Body of pancreas (tissue), 4 donors: ENCODE measurements at regions not wholly inside any gene's neighbourhood (a gene's known extent, or its start where the extent isn't known, plus 50 kb on each side); places are given as distances from the start of the nearest gene placed in this dataset.

Experiments
- ATAC-seq: fragments of 150-250 bp; one replicate; pipeline ENCODE4 v1.9.1; 2016
- DNase-seq, 4 donors: peaks; one replicate each; pipeline ENCODE4 v3.0.0-alpha.2; 2019
- H3K27ac ChIP-seq, 4 donors: fragments of 200-600 bp; sonication (generic); 1 replicate in 3 of 4; 2 replicates in 1 of 4; pipeline versions ENCODE4 v1.5.1 to v1.6.1; 2016 to 2019; ENCODE audit warnings: mild to moderate bottlenecking in 1 of 4, mixed read lengths in 1 of 4, moderate library complexity in 1 of 4
- H3K27me3 ChIP-seq, 2 donors: fragments of 200-600 bp; sonication (generic); one replicate each; pipeline ENCODE4 v1.6.0; 2016; ENCODE audit warnings: mild to moderate bottlenecking in 1 of 2
- H3K36me3 ChIP-seq, 2 donors: fragments of 200-600 bp; sonication (generic); replicated peaks in 1 of 2; 2 replicates each; pipeline ENCODE4 v1.5.1; 2016; ENCODE audit warnings: low read depth in 2 of 2; ENCODE audit not compliant: insufficient read depth in 1 of 2
- H3K4me1 ChIP-seq: fragments of 200-600 bp; sonication (generic); one replicate; pipeline ENCODE4 v1.6.0; 2016
- H3K4me3 ChIP-seq, 2 donors: fragments of 200-600 bp; sonication (generic); 1 replicate in 1 of 2; 2 replicates in 1 of 2; pipeline ENCODE4 v1.5.1; 2016 to 2019
- H3K9me3 ChIP-seq, 3 donors: fragments of 200-600 bp; sonication (generic); 1 replicate in 2 of 3; 2 replicates in 1 of 3; pipeline ENCODE4 v1.5.1; 2016
- CTCF ChIP-seq, 7 experiments: fragments of 450-650 bp in 4 of 7; fragments of 200-600 bp in 3 of 7; sonication (generic) in 3 of 7; IDR thresholded peaks; one replicate each; pipeline ENCODE4 v1.5.1; 2016 to 2019; ENCODE audit warnings: antibody characterized with exemption in 7 of 7
- POLR2A ChIP-seq, 3 donors: fragments of 450-650 bp; IDR thresholded peaks; one replicate each; pipeline ENCODE4 v1.6.1; 2016; ENCODE audit warnings: antibody characterized with exemption in 3 of 3, mild to moderate bottlenecking in 2 of 3
- WGBS, 2 donors: methylation state at CpG; one replicate each; pipeline ENCODE4 v1.1.5; 2017; 5-methylcytosine and 5-hydroxymethylcytosine counted together
- intact Hi-C: fragments of 100-400 bp; cut with DNase I; formaldehyde crosslinking; loops from one replicate; pipeline ENCODE4 v1.15.1; 2023

GRCh38 chr20:7137395-7138151, 370.1 kb downstream of the BMP2 start:
- Histone ChIP-seq H3K9me3 (no peaks in the 10 kb centered on the region), H3K27ac (no peak overlapping the region), H3K27me3 (no peaks in the 10 kb centered on the region), H3K4me1 (no peaks in the 10 kb centered on the region), H3K4me3 (no peak overlapping the region), H3K36me3 (no peaks in the 10 kb centered on the region)
- DNase-seq (no peak), ATAC-seq (no peak)
- TF ChIP-seq POLR2A (IDR thresholded peaks at IDR 0.05) (no peak), CTCF (IDR thresholded peaks at IDR 0.05) (no peak)
- intact Hi-C loops = no loop called here
- 48 to 51% methylated on average over 4 of the region's 4 CpGs for WGBS, 2 donors

- DNase-seq = no peak
- Histone ChIP-seq H3K36me3 (no peaks in the 10 kb centered on the region), H3K27me3 (no peaks in the 10 kb centered on the region), H3K4me1 (no peaks in the 10 kb centered on the region), H3K4me3 (no peak overlapping the region), H3K9me3 (no peaks in the 10 kb centered on the region), H3K27ac (no peak overlapping the region)
- 24 to 38% methylated on average over 2 of the region's 2 CpGs for WGBS, 2 donors
- no peak for TF ChIP-seq POLR2A (IDR thresholded peaks at IDR 0.05)
- TF ChIP-seq CTCF (IDR thresholded peaks at IDR 0.05) = no peak
- ATAC-seq = no peak
- intact Hi-C loops = no loop called here
Observed at GRCh38 chr20:7144464-7144863, 377.0 kb downstream of the BMP2 start.

GRCh38 chr20:7146552-7147219, 379.2 kb downstream of the BMP2 start:
- no peak for ATAC-seq
- Histone ChIP-seq H3K27ac (no peak overlapping the region), H3K9me3 (no peaks in the 10 kb centered on the region), H3K4me1 (no peaks in the 10 kb centered on the region), H3K36me3 (no peaks in the 10 kb centered on the region), H3K4me3 (no peak overlapping the region), H3K27me3 (no peaks in the 10 kb centered on the region)
- intact Hi-C loops = no loop called here
- TF ChIP-seq CTCF (IDR thresholded peaks at IDR 0.05) (no peak), POLR2A (IDR thresholded peaks at IDR 0.05) (no peak)
- DNase-seq = no peak
- WGBS, 2 donors = 41 to 42% methylated on average over 10 of the region's 10 CpGs

- no peaks in the 10 kb centered on the region for H3K27me3 ChIP-seq
- no peak for ATAC-seq
- intact Hi-C loops = no loop called here
- H3K4me1 ChIP-seq = no peaks in the 10 kb centered on the region
- TF ChIP-seq CTCF (IDR thresholded peaks at IDR 0.05) = no peak
- TF ChIP-seq POLR2A (IDR thresholded peaks at IDR 0.05) = no peak
- no peaks in the 10 kb centered on the region for H3K9me3 ChIP-seq
- no peak overlapping the region for H3K4me3 ChIP-seq
- WGBS, 2 donors = 20 to 28% methylated on average over 4 of the region's 4 CpGs
- DNase-seq = no peak
- H3K27ac ChIP-seq = no peak overlapping the region
- H3K36me3 ChIP-seq = no peaks in the 10 kb centered on the region
Observed at GRCh38 chr20:7147220-7147601, 379.7 kb downstream of the BMP2 start.
